ENCODE measurements at regions not wholly inside any gene's neighbourhood (a gene's known extent, or its start where the extent isn't known, plus 50 kb on each side); places are given as distances from the start of the nearest gene placed in this dataset.

- TF ChIP-seq ZNF274 (IDR thresholded peaks at IDR 0.05; ENCODE audit: low read depth, low read length) (no peak), CTCF (IDR thresholded peaks at IDR 0.05 in 2 of 3, conservative IDR thresholded peaks at IDR 0.05 in 1 of 3; ENCODE audit: borderline replicate concordance in 1 of 3, insufficient read depth in 1 of 3, low read depth in 2 of 3, low read length in 2 of 3) (no peak), REST (IDR thresholded peaks at IDR 0.05; ENCODE audit: low read depth) (no peak), POLR2AphosphoS5 (IDR thresholded peaks at IDR 0.05; ENCODE audit: low read depth, low read length) (no peak), JUND (IDR thresholded peaks at IDR 0.05) (no peak), YY1 (IDR thresholded peaks at IDR 0.05; ENCODE audit: extremely low read depth, insufficient replicate concordance, low read depth, low read length) (no peak), POLR2A (IDR thresholded peaks at IDR 0.05; ENCODE audit: borderline replicate concordance, extremely low read depth, insufficient read depth, insufficient read length) (no peak), MAX (IDR thresholded peaks at IDR 0.05) (no peak), CEBPB (IDR thresholded peaks at IDR 0.05; ENCODE audit: low read depth) (no peak), TCF7L2 (IDR thresholded peaks at IDR 0.05; ENCODE audit: borderline replicate concordance, extremely low read depth, insufficient read depth, insufficient read length) (no peak), EZH2phosphoT487 (IDR thresholded peaks at IDR 0.05; ENCODE audit: borderline replicate concordance) (no peak), CBX3 (IDR thresholded peaks at IDR 0.05; ENCODE audit: low read depth) (no peak)
These were observed 272.6 kb upstream of the SLC14A2 start for GRCh38 chr18:45342653-45343052.
